Stimulated activated CD8-positive, alpha-beta memory T cell treated with anti-CD3 and anti-CD28 coated beads, Interleukin-15, amount 100 ng/mL, for 1 hour (primary cell): ENCODE measurements at regions not wholly inside any gene's neighbourhood (a gene's known extent, or its start where the extent isn't known, plus 50 kb on each side); places are given as distances from the start of the nearest gene placed in this dataset.

Source experiments
- DNase-seq: peaks from one replicate; pipeline ENCODE4 v3.0.0-alpha.2; 2020; ENCODE audit warnings: low read depth

GRCh38 chr2:59077026-59077725 is 836.1 kb upstream of the FANCL start:
- no peak for DNase-seq

- DNase-seq: no peak
These were observed 835.0 kb upstream of the FANCL start for GRCh38 chr2:59076079-59076619.

GRCh38 chr2:59074071-59074470 is 832.9 kb upstream of the FANCL start:
- no peak for DNase-seq

GRCh38 chr2:59073286-59073685 is 832.2 kb upstream of the FANCL start:
- no peak for DNase-seq

- no peak for DNase-seq
These were observed 827.1 kb upstream of the FANCL start for GRCh38 chr2:59068255-59068654.

GRCh38 chr2:59066787-59067399 is 825.8 kb upstream of the FANCL start:
- no peak for DNase-seq

- DNase-seq: no peak
These were observed 806.4 kb upstream of the FANCL start for GRCh38 chr2:59047373-59047995.

- DNase-seq: no peak
These were observed 805.6 kb upstream of the FANCL start for GRCh38 chr2:59046401-59047372.

GRCh38 chr2:59044736-59045135 is 803.6 kb upstream of the FANCL start:
- no peak for DNase-seq

- DNase-seq: no peak
These were observed 800.0 kb upstream of the FANCL start for GRCh38 chr2:59041139-59041538.

GRCh38 chr2:59034837-59035236 is 793.7 kb upstream of the FANCL start:
- no peak for DNase-seq

GRCh38 chr2:59034106-59034505 is 793.0 kb upstream of the FANCL start:
- DNase-seq: no peak

GRCh38 chr2:59033661-59034060 is 792.5 kb upstream of the FANCL start:
- no peak for DNase-seq

GRCh38 chr2:59032499-59032898 is 791.4 kb upstream of the FANCL start:
- no peak for DNase-seq

- DNase-seq: no peak
These were observed 787.9 kb upstream of the FANCL start for GRCh38 chr2:59029058-59029457.

- no peak for DNase-seq
These were observed 786.2 kb upstream of the FANCL start for GRCh38 chr2:59027320-59027719.

GRCh38 chr2:59025157-59025757 is 784.1 kb upstream of the FANCL start:
- no peak for DNase-seq

GRCh38 chr2:59021786-59022185 is 780.7 kb upstream of the FANCL start:
- DNase-seq: no peak

- DNase-seq: no peak
These were observed 778.5 kb upstream of the FANCL start for GRCh38 chr2:59019566-59020159.

GRCh38 chr2:59018737-59019136 is 777.6 kb upstream of the FANCL start:
- DNase-seq: no peak

- DNase-seq: no peak
These were observed 773.9 kb upstream of the FANCL start for GRCh38 chr2:59015027-59015426.
